AG09309 (cell line): ENCODE measurements at regions not wholly inside any gene's neighbourhood (a gene's known extent, or its start where the extent isn't known, plus 50 kb on each side); places are given as distances from the start of the nearest gene placed in this dataset.

ENCODE experiments used
- DNase-seq: peaks from one replicate; pipeline ENCODE4 v3.0.0-alpha.2; 2010; ENCODE audit warnings: low read depth
- H3K4me3 ChIP-seq: 2 replicates; pipeline ENCODE4 v1.5.1; 2011; ENCODE audit warnings: mild to moderate bottlenecking, low read depth, low read length, moderate library complexity; ENCODE audit not compliant: control insufficient read depth
- TF ChIP-seq, protein P1 (sequence below): IDR thresholded peaks from 2 replicates; pipeline ENCODE4 v1.5.1; 2011; ENCODE audit warnings: mild to moderate bottlenecking, low read depth, low read length, inconsistent platforms; ENCODE audit not compliant: insufficient read depth, control insufficient read depth; ENCODE audit errors: missing control alignments

GRCh38 chr9:1907465-1907864 is 107.7 kb upstream of the SMARCA2 start:
- DNase-seq = no peak
- H3K4me3 ChIP-seq = no peak overlapping the region
- TF ChIP-seq, protein P1, sequence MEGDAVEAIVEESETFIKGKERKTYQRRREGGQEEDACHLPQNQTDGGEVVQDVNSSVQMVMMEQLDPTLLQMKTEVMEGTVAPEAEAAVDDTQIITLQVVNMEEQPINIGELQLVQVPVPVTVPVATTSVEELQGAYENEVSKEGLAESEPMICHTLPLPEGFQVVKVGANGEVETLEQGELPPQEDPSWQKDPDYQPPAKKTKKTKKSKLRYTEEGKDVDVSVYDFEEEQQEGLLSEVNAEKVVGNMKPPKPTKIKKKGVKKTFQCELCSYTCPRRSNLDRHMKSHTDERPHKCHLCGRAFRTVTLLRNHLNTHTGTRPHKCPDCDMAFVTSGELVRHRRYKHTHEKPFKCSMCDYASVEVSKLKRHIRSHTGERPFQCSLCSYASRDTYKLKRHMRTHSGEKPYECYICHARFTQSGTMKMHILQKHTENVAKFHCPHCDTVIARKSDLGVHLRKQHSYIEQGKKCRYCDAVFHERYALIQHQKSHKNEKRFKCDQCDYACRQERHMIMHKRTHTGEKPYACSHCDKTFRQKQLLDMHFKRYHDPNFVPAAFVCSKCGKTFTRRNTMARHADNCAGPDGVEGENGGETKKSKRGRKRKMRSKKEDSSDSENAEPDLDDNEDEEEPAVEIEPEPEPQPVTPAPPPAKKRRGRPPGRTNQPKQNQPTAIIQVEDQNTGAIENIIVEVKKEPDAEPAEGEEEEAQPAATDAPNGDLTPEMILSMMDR = no peak

GRCh38 chr9:1909322-1909721 is 105.8 kb upstream of the SMARCA2 start:
- H3K4me3 ChIP-seq = no peak overlapping the region
- TF ChIP-seq, protein P1 = no peak
- no peak for DNase-seq

DNA sequence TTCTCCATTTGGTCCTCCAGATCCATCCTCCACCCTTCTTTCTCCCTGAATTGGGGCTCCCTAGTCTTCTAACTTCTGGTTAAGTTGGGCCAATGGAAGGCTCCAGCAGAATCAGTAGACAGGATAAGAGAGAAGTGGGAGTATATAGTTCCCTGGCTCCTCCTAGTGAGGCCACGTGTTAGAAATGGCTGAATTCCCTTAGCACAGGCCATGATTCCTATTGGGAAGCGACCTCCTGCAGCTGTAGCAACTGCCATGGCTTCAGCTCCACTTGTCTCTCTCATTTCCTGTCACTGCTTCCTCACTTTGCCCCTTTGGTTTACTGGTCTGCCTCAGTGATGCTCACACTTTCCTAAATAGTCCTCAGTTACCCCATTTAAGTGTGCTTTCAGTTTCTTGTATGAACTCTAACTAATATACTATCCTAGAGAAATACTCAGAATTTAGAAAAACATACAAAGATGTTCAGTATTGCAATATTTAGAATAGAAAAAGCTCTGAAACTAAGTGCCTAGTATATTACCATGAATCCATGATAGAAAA is 104.8 kb upstream of the SMARCA2 start:
- TF ChIP-seq, protein P1 = no peak
- H3K4me3 ChIP-seq = no peak overlapping the region
- no peak for DNase-seq

- H3K4me3 ChIP-seq = no peak overlapping the region
- no peak for DNase-seq
- TF ChIP-seq, protein P1 = no peak
These were observed 101.4 kb upstream of the SMARCA2 start for GRCh38 chr9:1913631-1914330.

DNA sequence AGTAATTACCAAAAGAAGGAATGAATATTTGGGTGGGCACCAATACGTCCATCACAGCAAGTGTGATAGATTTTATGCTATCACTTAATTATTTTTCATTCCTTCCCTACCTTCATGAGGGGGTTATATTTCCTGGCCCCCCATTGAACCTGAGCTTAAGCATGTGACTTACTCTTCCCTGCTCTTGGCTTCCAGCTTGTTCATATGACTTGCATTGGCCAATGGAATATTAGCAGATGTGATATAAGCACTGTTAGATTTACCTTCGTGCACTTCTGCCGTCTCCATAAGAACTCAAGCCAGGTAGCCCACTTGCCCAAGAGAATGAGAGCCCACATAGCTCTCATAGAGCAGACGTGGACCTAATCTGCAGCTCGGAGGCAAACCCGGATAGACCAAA is 99.1 kb upstream of the SMARCA2 start:
- TF ChIP-seq, protein P1 = no peak
- no peak for DNase-seq
- peak overlapping the region; percentile 16 for H3K4me3 ChIP-seq

DNA sequence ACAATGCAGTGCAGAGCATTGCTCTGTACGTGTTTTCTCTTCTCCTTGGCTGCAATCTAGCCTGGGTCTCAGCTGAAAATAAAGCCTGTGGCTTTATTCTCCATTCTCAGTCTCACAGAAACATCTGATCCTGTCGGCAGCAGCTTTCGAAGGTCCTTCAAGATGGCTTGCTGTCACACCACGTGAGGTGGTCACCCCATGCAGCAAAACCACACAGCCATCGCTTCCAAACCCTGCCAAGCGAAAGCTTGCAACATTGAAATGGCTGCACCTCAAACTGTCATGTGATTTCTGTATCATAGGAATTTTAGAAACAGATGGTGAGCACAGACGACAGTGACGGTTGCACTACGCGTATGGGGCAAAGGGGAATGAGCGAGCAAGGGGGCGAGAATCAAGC is 98.5 kb upstream of the SMARCA2 start:
- no peak overlapping the region; the same call in 1 of the 2 replicates for H3K4me3 ChIP-seq
- no peak for DNase-seq
- TF ChIP-seq, protein P1 = no peak
